Endothelial cell (in vitro differentiated cells): ENCODE measurements at regions not wholly inside any gene's neighbourhood (a gene's known extent, or its start where the extent isn't known, plus 50 kb on each side); places are given as distances from the start of the nearest gene placed in this dataset.
"Not testable (repeated sequence)": the region's sequence is repeated elsewhere in the genome, so short reads cannot be mapped to it uniquely, and the experiment has no call there.

Experiments used
- DNase-seq: peaks from one replicate; pipeline ENCODE4 v3.0.0; 2021; ENCODE audit warnings: low spot score
- H3K27ac Mint-ChIP-seq: one replicate; pipeline ENCODE4 v1.8.0; 2021; ENCODE audit warnings: mixed read lengths, inconsistent platforms; ENCODE audit not compliant: unreplicated experiment
- H3K27me3 Mint-ChIP-seq: one replicate; pipeline ENCODE4 v1.8.0; 2021; ENCODE audit warnings: mild to moderate bottlenecking, moderate library complexity, mixed read lengths, inconsistent platforms; ENCODE audit not compliant: unreplicated experiment
- H3K36me3 Mint-ChIP-seq: one replicate; pipeline ENCODE4 v1.8.0; 2021; ENCODE audit warnings: mild to moderate bottlenecking, low read depth, mixed read lengths, inconsistent platforms; ENCODE audit not compliant: unreplicated experiment
- H3K4me1 Mint-ChIP-seq: one replicate; pipeline ENCODE4 v1.8.0; 2021; ENCODE audit warnings: mild to moderate bottlenecking, mixed read lengths, inconsistent platforms; ENCODE audit not compliant: unreplicated experiment
- H3K4me3 Mint-ChIP-seq: one replicate; pipeline ENCODE4 v1.8.0; 2021; ENCODE audit warnings: mild to moderate bottlenecking, mixed read lengths, inconsistent platforms; ENCODE audit not compliant: unreplicated experiment
- H3K9me3 Mint-ChIP-seq: one replicate; pipeline ENCODE4 v1.8.0; 2021; ENCODE audit warnings: mixed read lengths, inconsistent platforms; ENCODE audit not compliant: unreplicated experiment
- CTCF ChIP-seq: fragments of 200-600 bp; sonication (generic); IDR thresholded peaks from one replicate; pipeline ENCODE4 v1.5.0; 2021; ENCODE audit warnings: antibody characterized with exemption; ENCODE audit not compliant: unreplicated experiment

GRCh38 chr5:1959725-1960581, 77.2 kb upstream of the IRX4 start:
- no peak for DNase-seq
- no peaks in the 10 kb centered on the region for H3K27me3 Mint-ChIP-seq
- H3K4me3 Mint-ChIP-seq = no peak overlapping the region
- peaks cover 4% of the 10 kb centered on the region for H3K36me3 Mint-ChIP-seq
- no peaks in the 10 kb centered on the region for H3K9me3 Mint-ChIP-seq
- no peaks in the 10 kb centered on the region for H3K4me1 Mint-ChIP-seq
- H3K27ac Mint-ChIP-seq = no peak overlapping the region
- TF ChIP-seq CTCF = no peak

GRCh38 chr5:1959231-1959630, 76.5 kb upstream of the IRX4 start:
- DNase-seq = no peak
- no peaks in the 10 kb centered on the region for H3K4me1 Mint-ChIP-seq

GRCh38 chr5:1958211-1959010, 75.7 kb upstream of the IRX4 start:
- H3K27me3 Mint-ChIP-seq = no peaks in the 10 kb centered on the region
- no peak overlapping the region for H3K27ac Mint-ChIP-seq
- DNase-seq = no peak
- no peaks in the 10 kb centered on the region for H3K9me3 Mint-ChIP-seq
- peaks cover under 1% of the 10 kb centered on the region for H3K4me1 Mint-ChIP-seq
- H3K4me3 Mint-ChIP-seq = no peak overlapping the region
- no peak for TF ChIP-seq CTCF
- H3K36me3 Mint-ChIP-seq = peaks cover 4% of the 10 kb centered on the region

More at GRCh38 chr5:1959231-1959630, 76.5 kb upstream of the IRX4 start:
- no peak overlapping the region for H3K27ac Mint-ChIP-seq
- TF ChIP-seq CTCF = no peak
- H3K36me3 Mint-ChIP-seq = peaks cover 4% of the 10 kb centered on the region
- H3K4me3 Mint-ChIP-seq = no peak overlapping the region
- H3K9me3 Mint-ChIP-seq = no peaks in the 10 kb centered on the region
- H3K27me3 Mint-ChIP-seq = no peaks in the 10 kb centered on the region

GRCh38 chr5:1955586-1955985, 72.9 kb upstream of the IRX4 start:
- peaks cover 4% of the 10 kb centered on the region for H3K36me3 Mint-ChIP-seq
- no peak for TF ChIP-seq CTCF
- peaks cover 6% of the 10 kb centered on the region for H3K27me3 Mint-ChIP-seq
- H3K4me1 Mint-ChIP-seq = peaks cover 27% of the 10 kb centered on the region
- no peaks in the 10 kb centered on the region for H3K9me3 Mint-ChIP-seq
- H3K4me3 Mint-ChIP-seq = no peak overlapping the region
- H3K27ac Mint-ChIP-seq = no peak overlapping the region
- no peak for DNase-seq

GRCh38 chr5:1953710-1954109, 71.0 kb upstream of the IRX4 start:
- H3K4me3 Mint-ChIP-seq = not testable (repeated sequence)

More at GRCh38 chr5:1953710-1954109, 71.0 kb upstream of the IRX4 start:
- H3K9me3 Mint-ChIP-seq, H3K36me3 Mint-ChIP-seq, DNase-seq, H3K27ac Mint-ChIP-seq: not testable (repeated sequence)
- peaks cover 13% of the 10 kb centered on the region for H3K27me3 Mint-ChIP-seq
- H3K4me1 Mint-ChIP-seq = peaks cover 37% of the 10 kb centered on the region
